ENCODE measurements at regions not wholly inside any gene's neighbourhood (a gene's known extent, or its start where the extent isn't known, plus 50 kb on each side); places are given as distances from the start of the nearest gene placed in this dataset.

DNA sequence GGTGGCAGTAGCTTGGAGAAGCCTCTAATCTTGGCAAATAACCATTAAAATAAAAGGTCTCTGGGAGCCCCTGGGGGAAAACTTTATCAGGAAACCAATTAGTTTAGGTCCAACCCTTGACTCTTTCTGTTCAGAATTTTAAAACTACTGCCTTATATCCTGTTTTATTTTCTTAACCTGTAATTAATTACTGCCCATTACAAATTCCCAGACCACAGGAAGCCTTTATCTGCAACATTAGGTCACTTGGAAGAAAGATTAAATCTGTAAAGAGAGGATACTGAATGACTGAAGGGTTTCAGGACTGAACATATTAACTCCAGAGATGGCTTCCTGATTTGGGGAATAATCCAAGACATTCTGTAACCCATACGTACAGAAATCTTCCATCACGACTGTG is 320.5 kb upstream of the SORCS1 start:
- no peaks in the 10 kb centered on the region for H3K36me3 ChIP-seq (ENCODE audit: control insufficient read depth, insufficient read depth, low read length)
- H3K9ac ChIP-seq (ENCODE audit: low read depth, low read length): no peak overlapping the region
- no peak overlapping the region for H2AK9ac ChIP-seq (replicated peaks; ENCODE audit: low read depth, low read length, poor library complexity)
- ChIA-PET POLR2A (ENCODE audit: unreplicated experiment) (no interaction called here), CTCF (no interaction called here)
- H3K18ac ChIP-seq (ENCODE audit: low read depth, low read length): no peak overlapping the region
- no peak overlapping the region for H3K56ac ChIP-seq (ENCODE audit: extremely low read depth, insufficient read depth, low read length)
- H3K27me3 ChIP-seq (ENCODE audit: control insufficient read depth, insufficient read depth, low read length): no peaks in the 10 kb centered on the region
- H3K79me1 ChIP-seq (ENCODE audit: low read depth in 1 of 2, low read length in 2 of 2): no peaks in the 10 kb centered on the region
- H3K14ac ChIP-seq (replicated peaks; ENCODE audit: low read depth, low read length): no peak overlapping the region
- no peak overlapping the region for H2AFZ ChIP-seq (replicated peaks; ENCODE audit: low read length, poor library complexity)
- peaks cover 8% of the 10 kb centered on the region for H3K9me3 ChIP-seq (ENCODE audit: control insufficient read depth, insufficient read depth, low read length)
- no CpG with 5 or more reads among the region's 2 CpGs for WGBS, 2 experiments (ENCODE audit: extremely low coverage in 2 of 2, insufficient read length in 1 of 2)
- H3K27ac ChIP-seq (ENCODE audit: insufficient read depth, low read length): no peak overlapping the region
- H4K20me1 ChIP-seq (ENCODE audit: insufficient read depth, low read length): no peaks in the 10 kb centered on the region
- H4K91ac ChIP-seq (ENCODE audit: insufficient read depth, low read depth, low read length): no peak overlapping the region
- H3K4me1 ChIP-seq (ENCODE audit: control insufficient read depth, insufficient read depth, low read length): no peaks in the 10 kb centered on the region
- BruUV-seq (replicated peaks): no TSS peak
- DNase-seq (no peak), ATAC-seq (ENCODE audit: low read depth) (no peak)
- H3K4me3 ChIP-seq (ENCODE audit: insufficient read depth, low read depth, low read length): no peak overlapping the region
- no peak overlapping the region for H3K23ac ChIP-seq (ENCODE audit: low read depth, low read length)
- no peak overlapping the region for H2BK20ac ChIP-seq (ENCODE audit: low read depth, low read length)
- in situ Hi-C loops (cut with MboI; ENCODE audit: low sequenced_read_pairs): no loop called here
- H3K4ac ChIP-seq (ENCODE audit: low read depth, low read length): no peak overlapping the region
- H3K4me2 ChIP-seq (ENCODE audit: low read depth, low read length): no peak overlapping the region
- H2BK120ac ChIP-seq (ENCODE audit: low read depth, low read length): no peak overlapping the region
- intact Hi-C loops (cut with micrococcal nuclease): no loop called here
- no peaks in the 10 kb centered on the region for H3K9me1 ChIP-seq (ENCODE audit: insufficient read depth, low read length)
- H4K5ac ChIP-seq (ENCODE audit: low read depth, low read length): no peak overlapping the region
- no peak overlapping the region for H4K8ac ChIP-seq (ENCODE audit: low read depth in 2 of 2, low read length in 2 of 2)
- H2BK15ac ChIP-seq (ENCODE audit: low read depth, low read length): no peak overlapping the region
- H2BK5ac ChIP-seq (ENCODE audit: low read depth, low read length, poor library complexity, severe bottlenecking): no peak overlapping the region
- dilution Hi-C loops (cut with HindIII; ENCODE audit: low sequenced_read_pairs, unreplicated experiment): no loop called here
- TF ChIP-seq RCOR1 (IDR thresholded peaks at IDR 0.05; ENCODE audit: insufficient replicate concordance, low read length) (no peak), NFE2L2 (IDR thresholded peaks at IDR 0.05; ENCODE audit: low read depth, low read length) (no peak), CHD1 (IDR thresholded peaks at IDR 0.05; ENCODE audit: low read depth, low read length) (no peak), RFX5 (IDR thresholded peaks at IDR 0.05; ENCODE audit: low read depth, low read length) (no peak), MXI1 (IDR thresholded peaks at IDR 0.05; ENCODE audit: borderline replicate concordance, low read depth, low read length) (no peak), MAZ (IDR thresholded peaks at IDR 0.05; ENCODE audit: borderline replicate concordance, low read depth, low read length) (no peak)
- TF ChIP-seq, protein P1, sequence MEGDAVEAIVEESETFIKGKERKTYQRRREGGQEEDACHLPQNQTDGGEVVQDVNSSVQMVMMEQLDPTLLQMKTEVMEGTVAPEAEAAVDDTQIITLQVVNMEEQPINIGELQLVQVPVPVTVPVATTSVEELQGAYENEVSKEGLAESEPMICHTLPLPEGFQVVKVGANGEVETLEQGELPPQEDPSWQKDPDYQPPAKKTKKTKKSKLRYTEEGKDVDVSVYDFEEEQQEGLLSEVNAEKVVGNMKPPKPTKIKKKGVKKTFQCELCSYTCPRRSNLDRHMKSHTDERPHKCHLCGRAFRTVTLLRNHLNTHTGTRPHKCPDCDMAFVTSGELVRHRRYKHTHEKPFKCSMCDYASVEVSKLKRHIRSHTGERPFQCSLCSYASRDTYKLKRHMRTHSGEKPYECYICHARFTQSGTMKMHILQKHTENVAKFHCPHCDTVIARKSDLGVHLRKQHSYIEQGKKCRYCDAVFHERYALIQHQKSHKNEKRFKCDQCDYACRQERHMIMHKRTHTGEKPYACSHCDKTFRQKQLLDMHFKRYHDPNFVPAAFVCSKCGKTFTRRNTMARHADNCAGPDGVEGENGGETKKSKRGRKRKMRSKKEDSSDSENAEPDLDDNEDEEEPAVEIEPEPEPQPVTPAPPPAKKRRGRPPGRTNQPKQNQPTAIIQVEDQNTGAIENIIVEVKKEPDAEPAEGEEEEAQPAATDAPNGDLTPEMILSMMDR (conservative IDR thresholded peaks at IDR 0.05; ENCODE audit: low read depth, low read length): no peak
- TF ChIP-seq, protein P2, sequence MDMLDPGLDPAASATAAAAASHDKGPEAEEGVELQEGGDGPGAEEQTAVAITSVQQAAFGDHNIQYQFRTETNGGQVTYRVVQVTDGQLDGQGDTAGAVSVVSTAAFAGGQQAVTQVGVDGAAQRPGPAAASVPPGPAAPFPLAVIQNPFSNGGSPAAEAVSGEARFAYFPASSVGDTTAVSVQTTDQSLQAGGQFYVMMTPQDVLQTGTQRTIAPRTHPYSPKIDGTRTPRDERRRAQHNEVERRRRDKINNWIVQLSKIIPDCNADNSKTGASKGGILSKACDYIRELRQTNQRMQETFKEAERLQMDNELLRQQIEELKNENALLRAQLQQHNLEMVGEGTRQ (IDR thresholded peaks at IDR 0.05; ENCODE audit: low read depth, low read length): no peak
- no peak overlapping the region for H2AK5ac ChIP-seq (ENCODE audit: low read depth, low read length)

Data from IMR-90 (cell line).